HG03196 (cell line): ENCODE measurements at regions not wholly inside any gene's neighbourhood (a gene's known extent, or its start where the extent isn't known, plus 50 kb on each side); places are given as distances from the start of the nearest gene placed in this dataset.
"Not testable (repeated sequence)": the region's sequence is repeated elsewhere in the genome, so short reads cannot be mapped to it uniquely, and the experiment has no call there.

Experiments
- ATAC-seq: cut with Tn5 transposase; IDR thresholded peaks from one replicate; pipeline ENCODE4 v1.9.1; 2021; ENCODE audit not compliant: unreplicated experiment

DNA sequence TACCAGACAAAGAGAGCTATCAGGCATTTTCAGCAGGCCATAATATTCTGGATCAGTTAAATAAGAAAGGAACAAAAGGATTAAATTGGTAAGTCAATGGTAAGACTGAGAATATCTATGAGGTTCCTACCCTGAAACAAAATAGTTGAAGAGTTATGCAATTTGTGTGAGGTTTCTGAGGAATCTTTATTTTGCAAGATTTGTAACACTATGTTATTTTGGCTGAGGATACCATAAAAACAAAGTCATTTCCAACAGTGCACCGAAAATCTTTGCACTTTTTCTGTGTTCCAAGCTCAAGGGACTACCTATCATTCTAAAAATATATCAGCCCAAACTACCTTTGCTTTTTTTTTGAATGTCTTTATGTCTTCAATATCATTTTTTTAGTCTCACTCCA lies 383.3 kb upstream of the CITED2 start:
- no peak for ATAC-seq

GRCh38 chr6:139756381-139756780 lies 381.9 kb upstream of the CITED2 start:
- no peak for ATAC-seq

DNA sequence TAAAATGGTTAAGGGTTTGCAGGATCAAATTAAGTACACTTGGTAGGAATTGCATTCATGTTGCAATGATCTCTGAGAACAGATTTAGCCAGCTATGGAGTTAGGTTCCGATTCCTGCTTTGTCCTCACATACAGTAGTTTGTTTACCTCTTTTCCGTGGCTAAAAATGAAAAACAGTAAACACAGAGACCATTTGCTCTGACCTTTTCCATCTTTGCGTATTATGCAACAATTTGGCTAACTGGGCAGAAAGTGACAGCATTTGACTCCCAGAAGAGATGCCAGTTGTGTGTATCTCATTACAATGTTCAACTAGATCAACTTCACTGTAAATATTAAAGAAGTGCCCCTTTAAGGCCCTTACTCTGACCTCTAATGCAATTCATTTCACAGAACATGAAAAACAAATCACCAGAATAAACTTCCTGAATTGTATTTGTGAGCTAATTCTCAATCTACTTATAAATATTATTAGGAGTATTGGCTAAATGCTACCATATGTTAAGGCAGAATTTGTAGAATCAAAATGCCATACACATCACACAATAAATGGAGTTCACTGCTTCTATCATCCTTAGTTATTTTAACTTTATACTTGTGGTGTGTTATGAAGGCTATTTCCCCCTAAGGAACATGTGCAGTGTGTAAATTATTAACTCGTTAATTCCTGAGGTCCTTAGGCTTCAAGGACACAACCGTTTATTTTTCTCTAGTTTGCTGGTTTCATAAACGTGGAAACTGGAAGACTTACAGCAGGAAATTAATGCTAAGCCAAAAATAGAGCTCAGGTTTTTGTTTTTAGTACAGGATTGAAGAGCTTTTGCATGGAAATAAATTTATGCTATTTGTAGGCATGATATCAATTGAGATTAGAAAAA lies 380.7 kb upstream of the CITED2 start:
- no peak for ATAC-seq

DNA sequence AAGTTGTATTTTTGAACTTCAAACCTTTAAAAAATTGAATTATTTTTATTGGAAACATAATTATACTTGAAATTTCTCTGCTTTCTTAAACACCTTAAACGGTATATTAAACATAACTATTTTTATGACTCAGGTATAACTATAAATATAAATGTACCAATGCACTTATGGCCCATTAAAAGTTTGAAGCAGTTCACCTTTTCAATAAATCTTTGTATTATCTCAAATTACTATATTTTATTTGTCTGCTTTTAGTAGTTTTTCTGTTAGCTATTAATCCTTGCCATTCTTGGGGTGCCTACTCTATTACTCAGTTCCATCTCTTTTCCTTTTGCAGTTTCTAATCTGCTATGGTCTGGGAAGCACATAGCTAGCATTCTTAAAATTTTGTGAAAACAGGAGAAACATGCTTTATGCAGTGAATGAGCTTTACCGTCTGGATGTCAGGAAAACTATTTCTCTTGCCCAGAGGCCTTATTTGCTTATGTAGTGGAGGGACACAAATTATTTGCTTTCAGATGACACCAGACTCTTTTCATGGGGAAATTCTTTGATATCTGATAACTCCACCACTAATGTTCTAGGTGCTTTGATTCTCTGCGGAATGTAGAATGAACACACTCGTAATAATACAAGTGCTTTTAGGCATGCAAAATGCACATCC lies 378.9 kb upstream of the CITED2 start:
- no peak for ATAC-seq

- no peak for ATAC-seq
Observed at GRCh38 chr6:139752086-139752485, 377.6 kb upstream of the CITED2 start.

DNA sequence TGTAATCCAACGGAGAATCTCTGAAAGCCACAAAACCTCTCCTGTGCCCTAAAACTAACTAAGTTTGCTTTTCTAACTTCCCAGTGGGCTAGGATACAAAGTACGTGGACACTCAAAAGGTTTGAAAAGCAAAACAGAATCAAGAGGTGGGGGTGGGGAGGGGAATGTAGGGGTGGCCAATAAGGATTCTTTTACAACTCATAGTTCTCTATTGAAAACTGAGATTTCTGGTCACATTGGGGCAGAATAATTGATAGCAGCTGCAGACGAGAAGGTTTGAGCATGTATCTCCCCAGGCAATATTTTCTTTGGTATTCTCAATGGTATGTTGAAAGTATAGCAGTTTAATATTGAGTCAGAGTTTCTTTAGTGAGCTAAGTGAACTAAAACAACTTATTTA lies 376.7 kb upstream of the CITED2 start:
- ATAC-seq: no peak

DNA sequence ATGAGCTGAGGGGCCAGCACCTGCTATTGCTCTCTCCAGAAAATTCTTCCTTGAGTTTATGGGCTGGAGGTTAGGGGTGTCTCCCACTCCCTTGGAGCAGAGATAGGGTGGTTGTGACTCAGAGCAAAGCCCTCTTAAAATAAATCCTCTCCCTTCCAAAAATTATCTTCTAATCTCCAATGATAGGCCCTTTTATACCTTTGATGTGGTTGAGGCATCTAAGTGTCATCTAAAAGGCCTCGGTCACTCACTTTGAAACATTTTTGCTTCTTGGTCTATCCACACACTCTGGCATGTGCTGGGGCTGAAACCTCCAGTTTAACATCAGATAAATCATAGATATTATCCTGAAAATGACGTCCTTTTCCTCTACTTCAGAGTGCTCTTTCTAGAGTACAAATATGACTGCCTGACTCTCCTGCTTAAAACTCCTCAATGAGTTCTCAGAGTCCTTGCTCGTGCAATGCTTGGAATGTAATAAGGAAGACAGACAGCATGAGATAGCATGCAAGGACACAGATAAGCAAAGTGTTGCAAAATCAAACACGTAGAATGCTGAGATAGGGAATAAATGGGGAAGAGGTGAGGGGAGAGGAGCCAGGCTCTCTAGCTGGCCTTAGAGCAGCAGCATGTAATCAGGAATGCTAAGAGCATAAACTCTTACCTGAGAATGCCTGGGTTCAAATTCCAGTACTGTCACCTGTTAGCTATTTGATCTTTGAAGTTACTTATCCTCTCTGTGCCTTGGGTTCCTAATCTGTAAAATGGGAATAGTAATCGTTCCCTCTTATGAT lies 374.1 kb upstream of the CITED2 start:
- ATAC-seq: no peak

- no peak for ATAC-seq
Observed at GRCh38 chr6:139747154-139747553, 372.7 kb upstream of the CITED2 start.

DNA sequence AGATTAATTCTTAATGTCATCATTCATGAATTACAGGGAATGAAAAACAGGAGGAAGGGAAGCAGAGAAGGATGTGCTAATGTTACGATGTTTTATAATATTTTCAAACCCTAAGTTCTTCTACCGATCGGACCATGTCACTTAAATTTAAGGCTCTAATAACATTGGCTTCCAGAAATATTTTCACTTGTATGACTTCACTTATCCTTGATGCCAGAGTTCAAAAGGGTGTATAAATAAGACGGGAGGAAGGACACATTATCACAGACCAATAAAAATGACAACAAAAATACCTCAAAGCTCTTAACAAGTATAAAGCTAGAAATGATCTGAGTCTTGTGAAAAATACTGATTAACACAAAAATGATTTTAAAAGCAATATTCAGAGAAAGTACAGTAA lies 370.4 kb upstream of the CITED2 start:
- ATAC-seq: no peak

DNA sequence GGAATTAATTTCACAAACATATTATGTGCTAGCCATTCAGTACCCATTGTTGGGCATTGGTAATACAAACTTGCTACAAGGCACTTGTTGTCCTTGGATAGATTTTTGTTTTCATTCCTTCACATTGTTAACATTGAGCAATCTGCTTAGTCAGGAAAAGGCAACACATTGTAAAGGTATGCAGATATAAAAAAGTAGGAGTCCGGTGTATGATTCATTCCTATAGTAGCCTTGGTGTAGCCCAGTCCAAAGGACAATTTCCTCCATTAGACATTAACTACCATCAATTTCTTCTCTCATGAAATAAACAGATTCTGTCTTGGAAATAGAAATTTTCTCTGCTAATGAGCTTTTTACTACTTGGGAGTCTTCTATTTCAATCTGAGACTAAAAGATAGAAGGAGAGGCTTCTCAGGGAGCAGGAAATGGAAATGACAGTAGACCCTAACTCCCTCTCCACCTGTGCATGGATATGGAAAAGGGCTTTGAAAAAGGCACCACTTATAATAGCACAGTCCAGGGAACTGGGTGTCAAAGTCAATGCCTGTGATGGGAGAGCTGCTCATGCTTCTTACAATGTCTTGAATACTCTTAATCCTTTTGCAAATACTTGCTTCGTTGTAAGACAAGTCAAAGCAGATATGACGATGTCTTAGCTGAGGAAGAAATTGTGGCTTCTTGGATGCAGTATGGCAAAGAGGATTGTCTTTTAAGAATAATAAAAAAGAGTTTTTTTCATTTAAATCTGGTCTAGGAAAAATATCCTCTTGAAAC lies 369.4 kb upstream of the CITED2 start:
- no peak for ATAC-seq

- no peak for ATAC-seq
Observed at GRCh38 chr6:139742671-139743070, 368.2 kb upstream of the CITED2 start.

DNA sequence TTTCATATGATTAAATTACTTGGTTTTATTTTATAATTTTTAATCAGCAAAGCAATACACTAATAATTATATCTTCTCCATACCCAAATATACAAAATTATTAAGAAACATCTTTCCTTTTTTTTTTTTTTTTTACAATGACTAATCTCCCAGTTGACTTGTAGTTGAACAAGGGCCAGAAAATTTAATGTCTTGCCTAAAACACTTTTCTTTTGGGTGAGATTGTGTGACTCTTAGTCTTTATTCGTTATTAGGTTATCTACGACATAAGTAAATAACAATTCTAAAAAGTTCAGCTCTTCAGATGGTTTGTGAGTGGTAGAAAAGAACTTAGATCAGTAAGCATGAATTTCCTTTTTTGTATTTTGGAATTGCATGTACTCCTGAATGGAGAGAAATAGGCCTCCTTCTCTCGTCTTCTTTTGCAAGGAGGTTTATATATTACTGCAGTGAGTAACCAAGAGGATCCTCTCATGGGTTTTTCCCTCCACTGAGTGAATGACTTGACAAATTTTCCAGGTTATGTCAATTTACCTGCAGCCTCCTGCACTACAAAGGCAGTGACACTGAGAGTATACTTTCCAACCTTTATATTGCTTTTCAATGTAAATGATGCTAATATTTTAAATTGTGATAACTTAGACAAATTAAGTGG lies 364.5 kb upstream of the CITED2 start:
- ATAC-seq: no peak

DNA sequence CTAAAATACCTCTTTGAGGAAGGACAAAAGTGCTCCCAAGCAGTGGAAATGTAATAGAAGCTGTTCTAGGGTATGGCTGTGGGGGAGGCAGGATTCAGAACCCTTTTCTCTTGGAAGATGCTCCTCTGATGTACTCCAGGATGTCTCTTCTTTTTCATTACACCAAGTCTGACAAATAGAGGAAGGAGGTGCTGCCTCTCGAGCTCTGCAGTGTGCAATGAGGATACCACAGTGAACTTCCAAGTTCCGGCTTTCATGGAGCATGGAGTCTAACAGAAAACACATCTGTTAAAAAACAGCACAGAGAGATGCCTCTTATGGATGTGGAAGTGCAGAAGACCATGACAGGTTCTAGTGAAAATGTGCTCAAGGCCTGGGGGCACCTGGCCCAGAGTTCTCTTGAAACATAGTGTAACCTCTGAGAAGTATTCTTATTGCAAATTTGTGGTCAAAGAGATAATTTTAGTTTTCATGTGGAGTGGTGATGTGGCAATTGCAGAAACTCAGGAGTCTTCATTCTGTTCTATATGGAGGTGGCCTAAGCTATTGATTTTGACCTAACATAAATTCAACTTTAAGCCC lies 362.0 kb upstream of the CITED2 start:
- ATAC-seq: no peak

DNA sequence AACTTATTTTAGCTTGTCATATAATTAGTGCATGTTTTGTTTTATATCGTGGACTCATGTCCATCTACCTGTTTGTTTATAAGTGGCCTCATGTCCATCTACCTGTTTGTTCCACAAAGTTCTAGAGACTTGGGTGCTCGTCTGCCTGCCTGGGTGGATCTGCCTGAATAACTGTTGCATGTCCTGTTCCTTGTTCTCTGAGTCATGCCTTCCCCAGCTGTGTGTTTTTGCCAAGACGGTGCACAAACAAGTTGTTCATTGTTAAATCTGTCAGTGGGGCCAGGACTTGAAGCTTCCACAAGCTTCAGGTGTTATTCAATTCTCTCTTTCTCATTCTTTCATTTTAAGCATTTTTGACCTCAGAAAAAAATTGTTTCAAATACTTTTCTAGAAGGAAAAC lies 358.0 kb upstream of the CITED2 start:
- no peak for ATAC-seq

- ATAC-seq: no peak
Observed at GRCh38 chr6:139730340-139730974, 356.0 kb upstream of the CITED2 start.

DNA sequence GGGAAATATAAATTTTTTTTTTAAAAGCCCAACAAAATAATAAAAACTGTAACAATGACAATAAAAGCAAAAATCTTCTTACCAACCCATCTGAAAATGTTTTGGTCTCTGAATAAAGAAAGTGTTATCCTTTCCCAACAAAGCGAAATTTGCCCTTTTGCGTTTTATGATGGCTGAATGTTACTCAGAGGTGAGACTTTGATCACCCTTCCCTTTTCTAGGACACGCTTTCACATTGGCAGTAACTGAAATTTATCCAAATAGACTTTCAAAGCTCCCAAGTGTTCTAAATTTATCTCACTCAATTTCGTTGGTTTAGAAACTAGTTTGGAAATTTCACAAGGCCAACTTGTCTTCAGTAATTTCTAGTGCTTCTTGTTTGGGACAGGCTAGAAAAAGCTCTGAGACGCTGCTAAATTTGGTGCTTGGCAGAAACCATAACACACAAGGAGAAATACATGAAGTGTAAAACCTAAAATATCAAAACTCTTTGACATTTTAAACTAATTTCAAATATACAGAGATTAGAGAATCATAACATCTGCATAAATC lies 354.5 kb upstream of the CITED2 start:
- no peak for ATAC-seq

GRCh38 chr6:139726272-139726671 lies 351.8 kb upstream of the CITED2 start:
- ATAC-seq: not testable (repeated sequence)

GRCh38 chr6:139722530-139722929 lies 348.1 kb upstream of the CITED2 start:
- no peak for ATAC-seq

- no peak for ATAC-seq
Observed at GRCh38 chr6:139721954-139722353, 347.5 kb upstream of the CITED2 start.
